Pancreas (tissue), 10 donors: ENCODE measurements at regions not wholly inside any gene's neighbourhood (a gene's known extent, or its start where the extent isn't known, plus 50 kb on each side); places are given as distances from the start of the nearest gene placed in this dataset.

ENCODE experiments used
- ATAC-seq, 4 donors: fragments of 200-7000 bp; cut with Tn5 transposase; one replicate each; pipeline versions ENCODE4 v1.8.0 to v1.9.1; 2020; ENCODE audit warnings: mild to moderate bottlenecking in 4 of 4, moderate library complexity in 4 of 4
- DNase-seq, 6 donors: peaks; one replicate each; pipeline ENCODE4 v3.0.0-alpha.2; 2020
- FAIRE-seq: peaks from 2 replicates; lab custom pipeline; 2012; peaks lifted over from hg19 to GRCh38; lab: Jason Lieb, UNC
- H3K27ac ChIP-seq, 4 donors: fragments of 200-600 bp; sonication (generic); 1 replicate in 3 of 4; 2 replicates in 1 of 4; pipeline versions ENCODE4 v1.5.0 to v1.8.0; 2020
- H3K27me3 ChIP-seq, 4 donors: fragments of 200-600 bp; one replicate each; pipeline ENCODE4 v1.8.0; 2021
- H3K36me3 ChIP-seq, 3 donors: fragments of 200-600 bp; sonication (generic) in 1 of 3; one replicate each; pipeline versions ENCODE4 v1.5.0 to v1.8.0; 2020 to 2021
- H3K4me1 ChIP-seq, 3 donors: fragments of 200-600 bp; one replicate each; pipeline ENCODE4 v1.8.0; 2021
- H3K4me3 ChIP-seq, 4 donors: fragments of 200-600 bp; sonication (generic) in 2 of 4; one replicate each; pipeline versions ENCODE4 v1.5.0 to v1.8.0; 2020 to 2021
- H3K9me3 ChIP-seq, 4 donors: fragments of 200-600 bp; one replicate each; pipeline ENCODE4 v1.8.0; 2021
- CTCF ChIP-seq, 4 donors: fragments of 200-600 bp; sonication (generic) in 3 of 4; IDR thresholded peaks; one replicate each; pipeline versions ENCODE4 v1.5.0 to v1.8.0; 2021; ENCODE audit warnings: antibody characterized with exemption in 4 of 4
- WGBS, 2 donors: extraction: QIAGEN DNeasy Blood & Tissue Kit; methylation state at CpG; one replicate each; pipeline ENCODE4 v1.1.7; 2013; 5-methylcytosine and 5-hydroxymethylcytosine counted together
- intact Hi-C, 3 donors: fragments of 100-400 bp; cut with DNase I; formaldehyde crosslinking; loops; one replicate each; pipeline versions ENCODE4 v1.11.1 to v1.14.2; 2022
- donor health status: healthy with polysubstance abuse.
- donor health status: DM: no; HTN: no; CAD: no; lungs with moderate emphysema.
- donor health status: DM: no; HTN: no; CAD: no.
- donor health status: control.
- donor health status: control.
- donor health status: Bipolar disorder and iron deficiency.
- donor health status: DM: yes; HTN: yes; CAD: no.
- donor health status: DM: no; HTN: no; CAD: no.
- donor health status: DM: no; HTN: no; CAD: no.
- donor health status: DM: yes; HTN: yes; CAD: no.

- H3K4me3 ChIP-seq: no peak overlapping the region
- no peaks in the 10 kb centered on the region for H3K9me3 ChIP-seq
- H3K4me1 ChIP-seq: no peaks in the 10 kb centered on the region
- TF ChIP-seq CTCF (IDR thresholded peaks at IDR 0.05): no peak
- intact Hi-C loops: no loop called here
- H3K27ac ChIP-seq: no peak overlapping the region
- ATAC-seq (no peak), DNase-seq (no peak), FAIRE-seq (no peak)
- no peaks in the 10 kb centered on the region for H3K36me3 ChIP-seq
- WGBS, 2 donors: 72 to 76% methylated on average over 4 of the region's 4 CpGs
- no peaks in the 10 kb centered on the region for H3K27me3 ChIP-seq
Observed at GRCh38 chr4:177769155-177769554, 326.9 kb upstream of the AGA start.

DNA sequence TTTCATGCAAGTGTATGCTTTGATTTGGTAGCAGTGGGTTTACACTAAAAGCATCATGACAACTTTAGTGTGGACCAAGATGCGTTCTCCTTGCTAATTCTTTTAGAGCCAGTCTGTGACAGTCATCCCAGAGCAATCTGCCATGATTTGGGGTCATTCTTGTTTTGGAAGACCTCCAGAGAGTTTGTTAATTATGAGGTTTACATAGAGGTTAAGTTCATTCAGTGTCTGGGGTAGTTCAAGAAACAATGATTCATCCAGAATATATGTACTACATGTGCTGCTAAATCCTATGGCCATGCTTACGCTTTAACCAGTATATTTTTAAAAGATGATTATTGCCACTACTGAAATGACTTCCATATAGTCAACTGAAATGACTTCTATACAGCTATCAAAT is 328.5 kb upstream of the AGA start:
- Histone ChIP-seq H3K27me3 (no peaks in the 10 kb centered on the region), H3K4me3 (no peak overlapping the region), H3K27ac (no peak overlapping the region), H3K36me3 (no peaks in the 10 kb centered on the region), H3K9me3 (no peaks in the 10 kb centered on the region), H3K4me1 (no peaks in the 10 kb centered on the region)
- FAIRE-seq (no peak), DNase-seq (no peak), ATAC-seq (no peak)
- TF ChIP-seq CTCF (IDR thresholded peaks at IDR 0.05): no peak
- intact Hi-C loops: no loop called here
- WGBS, 2 donors: 86 to 90% methylated on average over 2 of the region's 2 CpGs

GRCh38 chr4:177771645-177772044 is 329.4 kb upstream of the AGA start:
- WGBS, 2 donors: 92 to 96% methylated on average over 1 of the region's 1 CpG
- no peaks in the 10 kb centered on the region for H3K9me3 ChIP-seq
- TF ChIP-seq CTCF (IDR thresholded peaks at IDR 0.05): no peak
- FAIRE-seq: no peak
- H3K27ac ChIP-seq: no peak overlapping the region
- no peaks in the 10 kb centered on the region for H3K27me3 ChIP-seq
- no peaks in the 10 kb centered on the region for H3K36me3 ChIP-seq
- intact Hi-C loops: no loop called here
- ATAC-seq: no peak
- no peak overlapping the region for H3K4me3 ChIP-seq
- DNase-seq: no peak
- H3K4me1 ChIP-seq: no peaks in the 10 kb centered on the region

- Histone ChIP-seq H3K36me3 (no peaks in the 10 kb centered on the region), H3K4me3 (no peak overlapping the region), H3K27me3 (no peaks in the 10 kb centered on the region), H3K9me3 (no peaks in the 10 kb centered on the region), H3K4me1 (no peaks in the 10 kb centered on the region), H3K27ac (no peak overlapping the region)
- ATAC-seq (no peak), DNase-seq (no peak), FAIRE-seq (no peak)
- intact Hi-C loops: no loop called here
- WGBS, 2 donors: 97 to 98% methylated on average over 2 of the region's 2 CpGs
- no peak for TF ChIP-seq CTCF (IDR thresholded peaks at IDR 0.05)
Observed at GRCh38 chr4:177778623-177779022, 336.4 kb upstream of the AGA start.

DNA sequence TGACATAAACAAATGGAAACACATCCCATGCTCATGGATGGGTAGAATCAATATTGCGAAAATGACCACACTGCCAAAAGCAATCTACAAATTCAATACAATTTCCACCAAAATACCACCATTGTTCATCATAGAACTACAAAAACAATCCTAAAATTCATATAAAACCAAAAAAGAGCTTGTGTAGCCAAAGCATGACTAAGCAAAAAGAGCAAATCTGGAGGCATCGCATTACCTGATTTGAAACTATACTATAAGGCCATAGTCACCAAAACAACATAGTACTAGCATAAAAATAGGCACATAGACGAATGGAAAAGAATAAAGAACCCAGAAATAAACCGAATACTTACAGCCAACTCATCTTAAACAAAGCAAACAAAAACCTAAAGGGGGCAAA is 342.8 kb upstream of the AGA start:
- no peak for DNase-seq
- H3K27me3 ChIP-seq: no peaks in the 10 kb centered on the region
- no peak for FAIRE-seq
- no peaks in the 10 kb centered on the region for H3K4me1 ChIP-seq
- intact Hi-C loops: no loop called here
- ATAC-seq: no peak
- H3K9me3 ChIP-seq: no peaks in the 10 kb centered on the region
- H3K36me3 ChIP-seq: no peaks in the 10 kb centered on the region
- no peak for TF ChIP-seq CTCF (IDR thresholded peaks at IDR 0.05)
- no peak overlapping the region for H3K4me3 ChIP-seq
- H3K27ac ChIP-seq: no peak overlapping the region
- 59 to 64% methylated on average over 4 of the region's 4 CpGs for WGBS, 2 donors
